Right atrium auricular region (tissue), 2 donors: ENCODE measurements at regions not wholly inside any gene's neighbourhood (a gene's known extent, or its start where the extent isn't known, plus 50 kb on each side); places are given as distances from the start of the nearest gene placed in this dataset.

Experiments used
- DNase-seq: peaks from one replicate; pipeline ENCODE4 v3.0.0-alpha.2; 2019; ENCODE audit warnings: low spot score
- H3K27ac ChIP-seq, 2 donors: fragments of 200-600 bp; sonication (generic); 1 replicate in 1 of 2; 2 replicates in 1 of 2; pipeline ENCODE4 v1.5.1; 2016 to 2019
- H3K27me3 ChIP-seq, 2 donors: fragments of 200-600 bp; sonication (generic); one replicate each; pipeline versions ENCODE4 v1.5.1 to v1.6.0; 2017 to 2019
- H3K36me3 ChIP-seq: fragments of 200-600 bp; sonication (generic); one replicate; pipeline ENCODE4 v1.5.1; 2016
- H3K4me1 ChIP-seq, 2 donors: fragments of 200-600 bp; sonication (generic); one replicate each; pipeline versions ENCODE4 v1.5.1 to v1.6.0; 2017 to 2019
- H3K4me3 ChIP-seq, 2 donors: fragments of 200-600 bp; sonication (generic); 1 replicate in 1 of 2; 2 replicates in 1 of 2; pipeline ENCODE4 v1.5.1; 2017 to 2019; ENCODE audit warnings: mild to moderate bottlenecking in 1 of 2, moderate library complexity in 1 of 2
- H3K9me3 ChIP-seq, 2 donors: fragments of 200-600 bp; sonication (generic); one replicate each; pipeline ENCODE4 v1.5.1; 2019
- CTCF ChIP-seq, 2 donors: fragments of 200-600 bp; sonication (generic); IDR thresholded peaks; one replicate each; pipeline ENCODE4 v1.5.1; 2019; ENCODE audit warnings: antibody characterized with exemption in 2 of 2

GRCh38 chr1:78760858-78761257 lies 111.2 kb downstream of the IFI44 start:
- no peak for TF ChIP-seq CTCF (IDR thresholded peaks at IDR 0.05)
- no peaks in the 10 kb centered on the region for H3K9me3 ChIP-seq
- no peak for DNase-seq
- no peaks in the 10 kb centered on the region for H3K36me3 ChIP-seq
- H3K4me1 ChIP-seq: no peaks in the 10 kb centered on the region
- H3K27me3 ChIP-seq: no peaks in the 10 kb centered on the region
- no peak overlapping the region for H3K27ac ChIP-seq
- no peak overlapping the region for H3K4me3 ChIP-seq

- H3K27me3 ChIP-seq: no peaks in the 10 kb centered on the region
- H3K27ac ChIP-seq: no peak overlapping the region
- no peak for DNase-seq
- H3K4me3 ChIP-seq: no peak overlapping the region
- H3K36me3 ChIP-seq: no peaks in the 10 kb centered on the region
- no peak for TF ChIP-seq CTCF (IDR thresholded peaks at IDR 0.05)
- H3K9me3 ChIP-seq: no peaks in the 10 kb centered on the region
- no peaks in the 10 kb centered on the region for H3K4me1 ChIP-seq
Measured at GRCh38 chr1:78762113-78762512, 112.5 kb downstream of the IFI44 start.

- Histone ChIP-seq H3K27me3 (no peaks in the 10 kb centered on the region), H3K36me3 (no peaks in the 10 kb centered on the region), H3K27ac (no peak overlapping the region), H3K4me1 (no peaks in the 10 kb centered on the region), H3K4me3 (no peak overlapping the region), H3K9me3 (no peaks in the 10 kb centered on the region)
- no peak for DNase-seq
- no peak for TF ChIP-seq CTCF (IDR thresholded peaks at IDR 0.05)
Measured at GRCh38 chr1:78765489-78765888, 115.9 kb downstream of the IFI44 start.

GRCh38 chr1:78779831-78780230 lies 130.2 kb downstream of the IFI44 start:
- no peak for TF ChIP-seq CTCF (IDR thresholded peaks at IDR 0.05)
- no peak overlapping the region for H3K4me3 ChIP-seq
- no peaks in the 10 kb centered on the region for H3K36me3 ChIP-seq
- no peak overlapping the region for H3K27ac ChIP-seq
- no peaks in the 10 kb centered on the region for H3K27me3 ChIP-seq
- no peaks in the 10 kb centered on the region for H3K9me3 ChIP-seq
- DNase-seq: no peak
- H3K4me1 ChIP-seq: no peaks in the 10 kb centered on the region

GRCh38 chr1:78787544-78787943 lies 137.9 kb downstream of the IFI44 start:
- H3K27me3 ChIP-seq: no peaks in the 10 kb centered on the region
- H3K4me3 ChIP-seq: no peak overlapping the region
- H3K27ac ChIP-seq: no peak overlapping the region
- H3K36me3 ChIP-seq: no peaks in the 10 kb centered on the region
- H3K9me3 ChIP-seq: no peaks in the 10 kb centered on the region
- H3K4me1 ChIP-seq: no peaks in the 10 kb centered on the region
- no peak for TF ChIP-seq CTCF (IDR thresholded peaks at IDR 0.05)
- DNase-seq: no peak

- no peaks in the 10 kb centered on the region for H3K36me3 ChIP-seq
- H3K27me3 ChIP-seq: no peaks in the 10 kb centered on the region
- H3K27ac ChIP-seq: no peak overlapping the region
- H3K9me3 ChIP-seq: no peaks in the 10 kb centered on the region
- no peak for TF ChIP-seq CTCF (IDR thresholded peaks at IDR 0.05)
- no peaks in the 10 kb centered on the region for H3K4me1 ChIP-seq
- no peak overlapping the region for H3K4me3 ChIP-seq
- no peak for DNase-seq
Measured at GRCh38 chr1:78790174-78790573, 140.5 kb downstream of the IFI44 start.
